BLaER1 (cell line): ENCODE measurements at regions not wholly inside any gene's neighbourhood (a gene's known extent, or its start where the extent isn't known, plus 50 kb on each side); places are given as distances from the start of the nearest gene placed in this dataset.

Source experiments
- H3K27ac ChIP-seq: shearing (Covaris generic); formaldehyde crosslinking; 2 replicates; pipeline ENCODE4 v1.8.1; 2022
- H3K27me3 ChIP-seq: shearing (Covaris generic); formaldehyde crosslinking; 2 replicates; pipeline ENCODE4 v1.8.1; 2022
- H3K36me3 ChIP-seq: shearing (Covaris generic); formaldehyde crosslinking; 2 replicates; pipeline ENCODE4 v1.8.1; 2022
- H3K4me1 ChIP-seq: shearing (Covaris generic); formaldehyde crosslinking; 2 replicates; pipeline ENCODE4 v1.8.1; 2022
- H3K4me2 ChIP-seq: shearing (Covaris generic); formaldehyde crosslinking; 2 replicates; pipeline ENCODE4 v1.8.1; 2022
- H3K4me3 ChIP-seq: shearing (Covaris generic); formaldehyde crosslinking; 2 replicates; pipeline ENCODE4 v1.8.1; 2022
- H3K9ac ChIP-seq: shearing (Covaris generic); formaldehyde crosslinking; 2 replicates; pipeline ENCODE4 v1.8.1; 2022
- H3K9me3 ChIP-seq: shearing (Covaris generic); formaldehyde crosslinking; 2 replicates; pipeline ENCODE4 v1.8.1; 2022
- H4K20me1 ChIP-seq: shearing (Covaris generic); formaldehyde crosslinking; 2 replicates; pipeline ENCODE4 v1.8.1; 2022
- Cebpa-rat ChIP-seq: shearing (Covaris generic); IDR thresholded peaks from 2 replicates; pipeline ENCODE4 v1.8.1; 2022

DNA sequence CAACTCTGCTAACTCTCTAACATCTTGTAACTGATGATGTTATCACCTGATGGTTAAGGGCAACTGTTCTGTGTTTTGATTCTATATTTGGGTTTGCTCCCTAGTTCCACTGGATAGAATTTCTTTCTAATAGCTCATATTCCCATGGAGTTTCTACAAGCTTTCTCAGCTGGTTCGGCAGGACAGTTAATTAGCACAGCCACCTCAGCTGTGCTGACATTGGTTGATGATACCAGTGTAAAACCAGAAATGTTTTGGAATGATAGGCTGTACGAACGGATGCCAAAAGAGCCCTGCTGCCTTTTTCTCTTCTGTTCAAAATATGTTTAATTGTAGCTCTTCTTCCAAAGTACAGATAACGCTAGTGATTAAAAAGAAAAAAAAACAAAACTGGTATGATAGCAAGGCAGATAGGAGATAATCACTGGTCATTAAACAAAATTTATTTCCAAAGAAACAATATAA, 440.5 kb upstream of the ZNF608 start:
- no peak overlapping the region for H3K4me2 ChIP-seq
- peaks cover 14% of the 10 kb centered on the region for H3K4me1 ChIP-seq
- TF ChIP-seq Cebpa-rat = no peak
- no peak overlapping the region for H3K4me3 ChIP-seq
- no peak overlapping the region for H3K9ac ChIP-seq
- H3K9me3 ChIP-seq = no peaks in the 10 kb centered on the region
- no peak overlapping the region for H3K27ac ChIP-seq
- H4K20me1 ChIP-seq = no peaks in the 10 kb centered on the region
- no peaks in the 10 kb centered on the region for H3K36me3 ChIP-seq
- H3K27me3 ChIP-seq = no peaks in the 10 kb centered on the region

- Histone ChIP-seq H3K4me3 (no peak overlapping the region), H3K4me2 (no peak overlapping the region), H4K20me1 (no peaks in the 10 kb centered on the region), H3K9ac (no peak overlapping the region), H3K9me3 (no peaks in the 10 kb centered on the region), H3K27me3 (no peaks in the 10 kb centered on the region), H3K27ac (no peak overlapping the region), H3K4me1 (peaks cover 17% of the 10 kb centered on the region), H3K36me3 (no peaks in the 10 kb centered on the region)
- no peak for TF ChIP-seq Cebpa-rat
Measured at GRCh38 chr5:125189531-125189941, 443.1 kb upstream of the ZNF608 start.

DNA sequence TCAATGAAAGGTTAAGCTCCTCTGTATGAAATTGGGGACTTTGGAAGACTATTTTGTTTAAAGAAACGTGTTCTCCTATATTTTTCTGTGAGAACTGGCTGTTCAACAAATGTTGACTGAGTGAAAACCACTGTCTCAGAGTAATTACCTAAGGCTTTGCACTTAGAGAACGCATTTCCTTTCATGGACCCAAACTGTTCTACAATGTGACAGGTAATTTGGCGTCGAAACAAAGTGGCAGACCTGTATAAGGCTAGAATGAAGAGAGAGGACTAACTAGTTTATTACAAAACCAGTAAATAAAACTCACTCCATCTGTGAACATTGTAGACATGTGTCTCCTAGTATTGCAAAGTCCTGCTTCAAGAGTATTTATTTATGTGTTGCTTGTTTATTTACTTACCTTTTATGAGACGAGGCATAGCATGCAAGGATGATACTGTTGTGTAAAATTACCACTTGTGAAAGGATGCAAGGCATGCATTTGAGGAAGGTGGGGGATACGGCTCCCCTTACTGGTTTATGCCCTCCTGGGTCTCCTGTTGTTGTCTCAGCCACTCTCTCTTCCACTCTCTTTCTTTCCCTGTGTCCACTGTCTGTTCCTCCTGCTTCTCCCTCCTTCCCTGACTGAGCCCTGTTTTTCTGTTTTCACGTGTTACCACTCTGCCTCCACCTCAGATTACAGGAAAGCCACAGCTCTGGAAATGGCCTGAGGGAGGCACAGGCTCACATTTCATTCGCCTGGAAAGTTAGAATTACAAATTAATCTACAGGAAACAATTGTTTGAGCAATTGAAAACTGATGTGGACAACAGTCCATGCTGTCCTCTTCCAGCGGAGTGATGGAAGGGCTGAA, 444.0 kb upstream of the ZNF608 start:
- peak overlapping the region; percentile 15 for H3K4me2 ChIP-seq
- no peaks in the 10 kb centered on the region for H3K27me3 ChIP-seq
- no peaks in the 10 kb centered on the region for H4K20me1 ChIP-seq
- H3K27ac ChIP-seq = no peak overlapping the region
- TF ChIP-seq Cebpa-rat = no peak
- H3K4me3 ChIP-seq = no peak overlapping the region
- no peaks in the 10 kb centered on the region for H3K9me3 ChIP-seq
- H3K4me1 ChIP-seq = peaks cover 17% of the 10 kb centered on the region
- H3K36me3 ChIP-seq = no peaks in the 10 kb centered on the region
- no peak overlapping the region for H3K9ac ChIP-seq

DNA sequence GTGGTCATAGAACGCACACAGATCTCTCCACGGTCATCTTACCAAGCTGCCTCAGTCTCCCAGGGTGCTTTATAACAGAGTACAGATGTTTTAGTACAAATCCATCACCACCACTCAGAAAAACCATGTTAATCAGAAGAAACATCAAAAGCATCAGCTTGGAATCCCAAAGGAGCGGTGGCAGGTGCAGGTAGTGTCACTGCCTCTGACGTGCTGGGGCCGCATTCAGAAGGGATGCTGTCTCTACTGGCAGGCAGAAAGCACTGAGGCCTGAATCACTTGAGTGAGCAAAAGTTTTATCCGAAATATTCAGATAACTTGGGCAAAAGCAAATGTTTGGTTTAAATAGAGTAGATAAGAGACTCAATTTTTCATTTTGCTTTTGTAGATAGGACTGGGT, 448.4 kb upstream of the ZNF608 start:
- no peak for TF ChIP-seq Cebpa-rat
- H3K9me3 ChIP-seq = no peaks in the 10 kb centered on the region
- H3K9ac ChIP-seq = no peak overlapping the region
- H3K4me2 ChIP-seq = no peak overlapping the region
- H4K20me1 ChIP-seq = no peaks in the 10 kb centered on the region
- peaks cover 17% of the 10 kb centered on the region for H3K4me1 ChIP-seq
- H3K27me3 ChIP-seq = no peaks in the 10 kb centered on the region
- H3K4me3 ChIP-seq = no peak overlapping the region
- no peak overlapping the region for H3K27ac ChIP-seq
- H3K36me3 ChIP-seq = no peaks in the 10 kb centered on the region

DNA sequence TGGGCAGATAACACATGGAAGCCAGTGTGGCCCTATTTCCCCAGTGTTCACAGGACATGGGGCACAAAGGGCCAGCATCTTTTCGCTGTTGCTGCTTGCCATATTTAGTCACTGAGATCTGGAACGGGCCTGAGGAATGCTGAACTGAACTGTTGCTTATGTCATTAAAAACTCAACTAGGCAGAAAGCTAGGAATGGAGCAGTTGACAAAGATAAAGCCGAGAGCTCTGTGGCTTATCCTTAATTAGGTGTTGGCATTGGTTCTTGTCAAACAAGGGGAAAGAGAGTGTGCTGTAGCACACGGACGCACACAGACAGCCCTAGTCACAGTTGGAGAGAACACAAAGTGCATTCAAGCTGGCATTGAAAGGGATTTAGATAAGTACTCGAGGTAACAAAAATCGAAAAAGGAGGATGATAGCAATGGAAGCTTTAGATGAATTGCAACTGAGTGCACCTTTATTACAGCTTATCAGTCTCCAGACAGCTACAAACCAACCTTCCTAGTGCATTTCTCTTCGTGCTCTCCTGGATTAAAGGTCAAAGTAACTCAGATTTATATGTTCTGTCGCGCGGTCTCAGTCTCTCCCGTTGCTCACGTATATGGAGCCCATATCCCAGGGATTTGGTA, 450.2 kb upstream of the ZNF608 start:
- H3K4me2 ChIP-seq = no peak overlapping the region
- H3K9ac ChIP-seq = no peak overlapping the region
- no peaks in the 10 kb centered on the region for H3K36me3 ChIP-seq
- H3K4me3 ChIP-seq = no peak overlapping the region
- no peaks in the 10 kb centered on the region for H4K20me1 ChIP-seq
- no peaks in the 10 kb centered on the region for H3K9me3 ChIP-seq
- H3K27me3 ChIP-seq = no peaks in the 10 kb centered on the region
- H3K27ac ChIP-seq = no peak overlapping the region
- TF ChIP-seq Cebpa-rat = no peak
- H3K4me1 ChIP-seq = peaks cover 7% of the 10 kb centered on the region; the same call in 1 of the 2 replicates

DNA sequence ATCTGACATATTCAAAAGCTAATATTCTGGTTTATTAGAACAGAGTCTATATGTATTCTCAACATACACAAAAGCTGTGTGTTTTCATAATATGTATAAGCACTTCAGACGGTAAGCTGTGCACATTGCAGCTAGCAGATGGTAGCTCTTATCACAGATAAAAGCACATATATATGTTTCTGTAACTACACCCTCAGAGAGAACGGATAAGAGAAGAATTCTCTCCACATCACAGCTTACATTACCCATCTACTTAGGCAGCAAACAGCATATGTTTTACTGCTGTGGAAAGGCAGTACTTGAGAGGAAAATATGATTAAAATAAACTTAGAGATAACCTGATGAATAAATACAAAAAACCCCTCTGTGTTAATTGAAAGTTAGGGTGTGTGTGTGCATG, 450.9 kb upstream of the ZNF608 start:
- H3K36me3 ChIP-seq = no peaks in the 10 kb centered on the region
- H4K20me1 ChIP-seq = no peaks in the 10 kb centered on the region
- no peak overlapping the region for H3K4me3 ChIP-seq
- no peaks in the 10 kb centered on the region for H3K9me3 ChIP-seq
- no peak overlapping the region for H3K27ac ChIP-seq
- H3K9ac ChIP-seq = no peak overlapping the region
- H3K4me1 ChIP-seq = no peaks in the 10 kb centered on the region
- no peak for TF ChIP-seq Cebpa-rat
- no peak overlapping the region for H3K4me2 ChIP-seq
- no peaks in the 10 kb centered on the region for H3K27me3 ChIP-seq

GRCh38 chr5:125198270-125198974, 452.0 kb upstream of the ZNF608 start:
- Histone ChIP-seq H4K20me1 (no peaks in the 10 kb centered on the region), H3K4me2 (no peak overlapping the region), H3K4me1 (no peaks in the 10 kb centered on the region), H3K27ac (no peak overlapping the region), H3K9me3 (no peaks in the 10 kb centered on the region), H3K4me3 (no peak overlapping the region), H3K36me3 (no peaks in the 10 kb centered on the region), H3K27me3 (no peaks in the 10 kb centered on the region), H3K9ac (no peak overlapping the region)
- no peak for TF ChIP-seq Cebpa-rat

GRCh38 chr5:125199373-125199772, 452.9 kb upstream of the ZNF608 start:
- no peak overlapping the region for H3K9ac ChIP-seq

GRCh38 chr5:125199968-125200865, 453.8 kb upstream of the ZNF608 start:
- Histone ChIP-seq H3K4me3 (no peak overlapping the region), H3K27ac (no peak overlapping the region), H3K9ac (no peak overlapping the region), H3K4me2 (no peak overlapping the region), H4K20me1 (no peaks in the 10 kb centered on the region), H3K36me3 (no peaks in the 10 kb centered on the region), H3K27me3 (no peaks in the 10 kb centered on the region), H3K4me1 (no peaks in the 10 kb centered on the region), H3K9me3 (no peaks in the 10 kb centered on the region)
- no peak for TF ChIP-seq Cebpa-rat

More at GRCh38 chr5:125199373-125199772, 452.9 kb upstream of the ZNF608 start:
- Histone ChIP-seq H3K36me3 (no peaks in the 10 kb centered on the region), H3K9me3 (no peaks in the 10 kb centered on the region), H3K4me2 (no peak overlapping the region), H3K4me3 (no peak overlapping the region), H4K20me1 (no peaks in the 10 kb centered on the region), H3K4me1 (no peaks in the 10 kb centered on the region), H3K27ac (no peak overlapping the region), H3K27me3 (no peaks in the 10 kb centered on the region)
- TF ChIP-seq Cebpa-rat = no peak
